Fibroblast of lung (primary cell): ENCODE measurements at regions not wholly inside any gene's neighbourhood (a gene's known extent, or its start where the extent isn't known, plus 50 kb on each side); places are given as distances from the start of the nearest gene placed in this dataset.
A peak's percentile ranks its signal among the peaks of the same experiment; 100 is the strongest.

Experiments used
- DNase-seq, 2 donors: peaks; one replicate each; pipeline versions ENCODE4 v3.0.0 to v3.0.0-alpha.2; 2010; ENCODE audit warnings: low read depth in 2 of 2
- H2AFZ ChIP-seq: 2 replicates; pipeline ENCODE4 v1.5.1; 2012; ENCODE audit warnings: low read length, control low read depth, inconsistent platforms
- H3K27ac ChIP-seq: 2 replicates; pipeline ENCODE4 v1.5.1; 2011; ENCODE audit warnings: low read length, control low read depth; ENCODE audit not compliant: insufficient read depth
- H3K27me3 ChIP-seq: 2 replicates; pipeline ENCODE4 v1.5.1; 2011; ENCODE audit warnings: mild to moderate bottlenecking, low read length; ENCODE audit not compliant: control insufficient read depth, insufficient read depth
- H3K36me3 ChIP-seq: 2 replicates; pipeline ENCODE4 v1.5.1; 2011; ENCODE audit warnings: low read length; ENCODE audit not compliant: control insufficient read depth, insufficient read depth
- H3K4me1 ChIP-seq: 2 replicates; pipeline ENCODE4 v1.5.1; 2011; ENCODE audit warnings: low read length; ENCODE audit not compliant: control insufficient read depth, insufficient read depth; ENCODE audit errors: extremely low read depth
- H3K4me2 ChIP-seq: 2 replicates; pipeline ENCODE4 v1.5.1; 2011; ENCODE audit warnings: low read length, control low read depth; ENCODE audit not compliant: insufficient read depth; ENCODE audit errors: extremely low read depth
- H3K4me3 ChIP-seq, 4 experiments: fragments of 200-600 bp in 1 of 4; sonication (generic) in 1 of 4; replicated peaks in 1 of 4; 2 replicates each; pipeline ENCODE4 v1.5.1; 2011 to 2016; ENCODE audit warnings: low read length in 4 of 4, low read depth in 3 of 4, mild to moderate bottlenecking in 3 of 4, control low read depth in 2 of 4, inconsistent platforms in 1 of 4, mixed read lengths in 1 of 4; ENCODE audit not compliant: insufficient read depth in 1 of 4; ENCODE audit errors: control extremely low read depth in 1 of 4
- H3K79me2 ChIP-seq: 2 replicates; pipeline ENCODE4 v1.5.1; 2012; ENCODE audit warnings: mild to moderate bottlenecking, low read length, inconsistent platforms; ENCODE audit not compliant: control insufficient read depth, insufficient read depth
- H3K9ac ChIP-seq: 2 replicates; pipeline ENCODE4 v1.5.1; 2011; ENCODE audit warnings: mild to moderate bottlenecking, low read length, control low read depth; ENCODE audit not compliant: insufficient read depth
- H3K9me3 ChIP-seq: 2 replicates; pipeline ENCODE4 v1.5.1; 2012; ENCODE audit warnings: low read depth, low read length; ENCODE audit not compliant: control insufficient read depth, insufficient read depth
- H4K20me1 ChIP-seq: 2 replicates; pipeline ENCODE4 v1.5.1; 2011; ENCODE audit warnings: low read length; ENCODE audit not compliant: control insufficient read depth, insufficient read depth; ENCODE audit errors: extremely low read depth
- CTCF ChIP-seq, 2 donors: IDR thresholded peaks in 1 of 2; conservative IDR thresholded peaks in 1 of 2; 1 replicate in 1 of 2; 2 replicates in 1 of 2; pipeline ENCODE4 v1.5.1; 2011 to 2012; ENCODE audit warnings: low read length in 2 of 2, control low read depth in 1 of 2, inconsistent platforms in 1 of 2, low read depth in 1 of 2, mild to moderate bottlenecking in 1 of 2
- EZH2 ChIP-seq: IDR thresholded peaks from 2 replicates; pipeline ENCODE4 v1.5.1; 2012; ENCODE audit warnings: low read length, control low read depth, mild to moderate bottlenecking; ENCODE audit errors: missing control alignments

DNA sequence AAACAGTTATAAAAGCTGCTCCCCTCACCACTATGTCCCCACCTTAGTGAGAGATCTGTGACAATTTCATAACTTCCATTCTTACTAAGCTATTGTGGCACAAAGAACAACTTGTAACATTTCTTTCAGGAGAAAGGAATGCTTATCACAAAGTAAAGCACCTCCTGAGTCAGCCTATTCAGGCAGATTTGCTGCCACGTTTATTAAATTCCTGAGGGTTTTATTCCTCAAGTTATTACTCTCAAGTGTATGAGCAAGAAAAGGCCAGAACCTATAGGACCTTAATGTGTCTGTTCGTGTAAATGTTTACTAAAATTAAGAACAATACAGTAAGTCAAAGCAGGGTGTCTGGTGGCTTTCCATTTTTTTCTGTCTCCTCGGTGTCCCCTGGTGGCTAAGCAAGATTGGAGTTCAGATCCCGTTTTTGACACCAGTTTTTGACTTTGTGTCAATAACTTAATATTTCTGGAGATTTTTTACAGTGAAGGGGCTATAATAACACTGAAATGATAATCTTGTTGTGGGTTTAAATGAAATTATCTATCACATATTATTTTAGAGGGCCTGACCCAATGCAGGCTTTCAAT, 1539.6 kb downstream of the BRINP3 start:
- H3K4me3 ChIP-seq, result no peak overlapping the region
- no peak overlapping the region for H2AFZ ChIP-seq
- H4K20me1 ChIP-seq, result no peaks in the 10 kb centered on the region
- no peak overlapping the region for H3K9ac ChIP-seq
- no peaks in the 10 kb centered on the region for H3K4me1 ChIP-seq
- DNase-seq, result peak; percentile 2 to 64
- no peak overlapping the region for H3K27ac ChIP-seq
- no peaks in the 10 kb centered on the region for H3K9me3 ChIP-seq
- no peaks in the 10 kb centered on the region for H3K27me3 ChIP-seq
- no peaks in the 10 kb centered on the region for H3K79me2 ChIP-seq
- no peak overlapping the region for H3K4me2 ChIP-seq
- peak in 1 of 2 donors; percentile 34 for TF ChIP-seq CTCF (conservative IDR thresholded peaks at IDR 0.05 in 1 of 2, IDR thresholded peaks at IDR 0.05 in 1 of 2; ENCODE audit: low read depth in 1 of 2, low read length in 2 of 2)
- no peak for TF ChIP-seq EZH2
- no peaks in the 10 kb centered on the region for H3K36me3 ChIP-seq

DNA sequence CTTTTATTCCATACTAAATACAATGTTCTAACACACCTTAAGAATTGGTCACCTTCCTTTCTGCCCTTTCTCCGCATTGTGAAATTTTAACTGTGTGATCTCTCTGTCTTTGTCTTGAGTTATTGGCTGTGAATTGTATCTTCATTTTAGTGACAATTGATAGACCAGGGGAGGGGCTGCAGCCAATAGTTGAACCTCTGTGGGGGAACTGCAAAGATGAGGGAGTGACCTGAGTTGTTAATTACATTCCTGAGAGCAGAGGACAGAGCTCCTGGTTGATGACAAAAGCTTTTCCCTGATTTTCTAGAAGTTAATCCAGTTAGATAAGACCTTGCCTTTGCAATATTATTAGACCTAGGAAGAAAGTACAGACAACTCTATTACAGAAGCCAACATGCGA, 1535.7 kb downstream of the BRINP3 start:
- TF ChIP-seq CTCF (conservative IDR thresholded peaks at IDR 0.05 in 1 of 2, IDR thresholded peaks at IDR 0.05 in 1 of 2; ENCODE audit: low read depth in 1 of 2, low read length in 2 of 2) (no peak), EZH2 (no peak)
- no peak overlapping the region for H3K4me3 ChIP-seq
- no peak overlapping the region for H3K4me2 ChIP-seq
- H3K9ac ChIP-seq, result no peak overlapping the region
- H3K4me1 ChIP-seq, result no peaks in the 10 kb centered on the region
- DNase-seq, result no peak
- no peaks in the 10 kb centered on the region for H3K79me2 ChIP-seq
- H4K20me1 ChIP-seq, result no peaks in the 10 kb centered on the region
- H3K27ac ChIP-seq, result no peak overlapping the region
- H3K9me3 ChIP-seq, result no peaks in the 10 kb centered on the region
- no peak overlapping the region for H2AFZ ChIP-seq
- no peaks in the 10 kb centered on the region for H3K36me3 ChIP-seq
- H3K27me3 ChIP-seq, result no peaks in the 10 kb centered on the region

DNA sequence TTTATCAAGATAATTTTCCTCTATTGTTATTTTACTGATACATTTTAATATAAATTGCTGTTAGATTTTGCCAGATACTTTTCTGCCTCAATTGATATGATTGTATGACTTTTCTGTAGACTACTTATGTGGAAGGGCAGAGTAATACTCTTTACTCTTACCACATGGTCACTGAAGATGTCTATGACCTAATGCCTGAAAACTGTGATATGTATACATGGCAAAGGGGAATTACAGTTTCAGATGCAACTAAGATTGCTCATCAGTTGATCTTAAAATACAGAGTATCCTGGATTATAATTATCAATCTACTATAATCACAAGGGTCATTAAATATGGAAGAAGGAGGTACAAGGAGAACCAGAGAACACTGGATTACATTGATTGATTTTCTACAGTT, 1528.0 kb downstream of the BRINP3 start:
- peak; percentile 18 to 34 for DNase-seq
- H2AFZ ChIP-seq, result no peak overlapping the region
- no peak overlapping the region for H3K9ac ChIP-seq
- H3K36me3 ChIP-seq, result no peaks in the 10 kb centered on the region
- TF ChIP-seq CTCF (conservative IDR thresholded peaks at IDR 0.05 in 1 of 2, IDR thresholded peaks at IDR 0.05 in 1 of 2; ENCODE audit: low read depth in 1 of 2, low read length in 2 of 2), result no peak
- no peak for TF ChIP-seq EZH2
- no peaks in the 10 kb centered on the region for H3K79me2 ChIP-seq
- no peak overlapping the region for H3K27ac ChIP-seq
- H3K4me2 ChIP-seq, result no peak overlapping the region
- H3K4me1 ChIP-seq, result no peaks in the 10 kb centered on the region
- no peaks in the 10 kb centered on the region for H3K9me3 ChIP-seq
- H3K27me3 ChIP-seq, result no peaks in the 10 kb centered on the region
- H3K4me3 ChIP-seq, result no peak overlapping the region
- no peaks in the 10 kb centered on the region for H4K20me1 ChIP-seq
